Astrocyte of the cerebellum (primary cell): ENCODE measurements at regions not wholly inside any gene's neighbourhood (a gene's known extent, or its start where the extent isn't known, plus 50 kb on each side); places are given as distances from the start of the nearest gene placed in this dataset.
A peak's percentile ranks its signal among the peaks of the same experiment; 100 is the strongest.

Source experiments
- DNase-seq: peaks from one replicate; pipeline ENCODE4 v3.0.0-alpha.2; 2011; ENCODE audit warnings: low read depth
- H3K4me3 ChIP-seq: 2 replicates; pipeline ENCODE4 v1.5.1; 2011; ENCODE audit warnings: mild to moderate bottlenecking, low read depth, low read length, moderate library complexity
- CTCF ChIP-seq: IDR thresholded peaks from 2 replicates; pipeline ENCODE4 v1.5.1; 2012; ENCODE audit warnings: low read length, low read depth, moderate library complexity, mild to moderate bottlenecking; ENCODE audit errors: missing control alignments
- in situ Hi-C: cut with HindIII; loops from 2 replicates; pipeline ENCODE4 v1.10.0; 2017; ENCODE audit warnings: low sequenced_read_pairs

DNA sequence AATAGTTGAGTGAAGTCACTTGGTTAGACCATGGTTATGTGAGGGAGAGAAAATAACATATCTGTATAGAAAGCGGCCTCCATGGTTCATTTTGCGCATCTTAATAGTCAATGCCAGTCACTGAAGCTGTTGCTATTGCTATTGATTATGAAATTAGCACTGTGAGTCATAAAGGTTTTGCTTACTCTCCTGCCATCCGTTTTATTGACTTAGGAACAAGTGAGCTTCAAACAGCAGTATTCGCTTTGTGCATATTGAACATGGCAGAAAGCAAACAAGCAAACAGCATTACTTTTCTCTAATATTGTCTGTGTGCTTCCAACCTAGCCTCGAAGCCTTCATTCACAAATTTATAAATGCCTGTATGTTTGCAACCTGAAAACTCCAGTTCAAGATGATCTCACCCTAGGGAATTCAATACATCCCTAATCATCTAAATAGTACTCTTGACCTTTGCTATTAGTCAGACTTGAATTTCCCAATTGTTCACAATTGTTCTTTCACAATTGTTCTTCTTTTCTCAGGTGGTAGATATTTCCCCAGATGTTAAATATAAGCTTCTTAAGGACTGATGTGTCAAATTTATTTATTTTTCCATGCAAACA lies 55.9 kb upstream of the GABRA2 start:
- no peak for TF ChIP-seq CTCF
- no peak overlapping the region for H3K4me3 ChIP-seq
- in situ Hi-C loops: no loop called here
- DNase-seq: no peak

- TF ChIP-seq CTCF: no peak
- H3K4me3 ChIP-seq: no peak overlapping the region
- DNase-seq: no peak
- in situ Hi-C loops: no loop called here
These were observed 54.5 kb upstream of the GABRA2 start for GRCh38 chr4:46444318-46445000.

DNA sequence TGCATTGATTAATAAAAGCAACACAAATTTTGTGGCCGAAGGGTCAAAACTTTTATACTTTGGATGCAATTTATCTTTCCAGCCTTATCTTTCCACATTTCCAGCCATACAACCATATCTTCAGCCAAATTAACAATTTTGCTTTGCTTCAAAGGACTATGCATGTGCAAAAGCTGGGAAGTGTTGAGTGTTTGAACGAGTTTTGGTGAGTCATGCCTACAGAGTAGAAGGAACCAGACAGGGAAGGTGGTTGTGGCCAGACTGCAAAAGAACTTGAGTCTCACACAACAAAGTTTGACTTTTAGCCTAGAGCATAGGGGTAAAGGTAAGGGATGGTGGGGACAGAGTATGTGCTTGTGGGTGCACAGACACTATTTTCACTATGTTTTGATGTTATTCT lies 53.0 kb upstream of the GABRA2 start:
- DNase-seq: no peak
- no peak overlapping the region for H3K4me3 ChIP-seq
- no peak for TF ChIP-seq CTCF
- in situ Hi-C loops: no loop called here

GRCh38 chr4:46441136-46441859 lies 51.4 kb upstream of the GABRA2 start:
- DNase-seq: peak; percentile 4

More at GRCh38 chr4:46441136-46441859, 51.4 kb upstream of the GABRA2 start:
- H3K4me3 ChIP-seq: no peak overlapping the region
- in situ Hi-C loops: no loop called here
- TF ChIP-seq CTCF: no peak
